IPS-NIHi11 (cell line): ENCODE measurements at regions not wholly inside any gene's neighbourhood (a gene's known extent, or its start where the extent isn't known, plus 50 kb on each side); places are given as distances from the start of the nearest gene placed in this dataset.
"Not testable (repeated sequence)": the region's sequence is repeated elsewhere in the genome, so short reads cannot be mapped to it uniquely, and the experiment has no call there.

Experiments
- DNase-seq: peaks from one replicate; pipeline ENCODE4 v3.0.0; 2012; ENCODE audit warnings: mixed read lengths, low spot score

GRCh38 chr9:84054341-84055010, 73.9 kb downstream of the RMI1 start:
- no peak for DNase-seq

- no peak for DNase-seq
Measured at GRCh38 chr9:84057662-84058061, 77.1 kb downstream of the RMI1 start.

- no peak for DNase-seq
Measured at GRCh38 chr9:84059936-84060335, 79.3 kb downstream of the RMI1 start.

DNA sequence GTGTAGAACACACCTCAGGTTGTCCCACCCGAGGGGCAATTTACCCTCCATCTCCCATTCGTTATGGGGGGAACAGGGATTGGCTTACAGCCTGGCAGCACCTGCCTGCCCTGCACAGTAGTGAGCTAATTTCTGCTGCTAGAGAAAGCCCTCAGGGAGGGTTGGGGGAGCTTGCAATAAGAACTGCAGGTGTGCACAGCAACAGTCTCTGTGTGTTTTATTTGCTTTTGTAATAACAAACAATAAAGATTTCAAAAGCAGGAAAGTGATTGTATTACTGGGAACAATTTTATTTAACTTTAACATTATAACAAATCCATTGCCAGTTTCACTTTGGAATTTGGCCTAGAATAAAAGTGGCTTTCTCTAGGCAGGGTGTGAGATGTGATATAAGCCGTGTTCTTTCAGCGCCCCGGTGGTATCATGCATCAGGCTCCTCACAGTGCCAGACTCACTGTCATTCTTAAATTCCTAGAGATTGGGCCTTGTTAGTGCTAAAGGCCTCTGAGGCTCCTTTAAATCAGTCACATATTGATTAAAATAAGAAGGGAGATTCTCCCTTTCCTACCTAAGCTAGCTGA, 81.1 kb downstream of the RMI1 start:
- DNase-seq: no peak

GRCh38 chr9:84062538-84062937, 81.9 kb downstream of the RMI1 start:
- no peak for DNase-seq

DNA sequence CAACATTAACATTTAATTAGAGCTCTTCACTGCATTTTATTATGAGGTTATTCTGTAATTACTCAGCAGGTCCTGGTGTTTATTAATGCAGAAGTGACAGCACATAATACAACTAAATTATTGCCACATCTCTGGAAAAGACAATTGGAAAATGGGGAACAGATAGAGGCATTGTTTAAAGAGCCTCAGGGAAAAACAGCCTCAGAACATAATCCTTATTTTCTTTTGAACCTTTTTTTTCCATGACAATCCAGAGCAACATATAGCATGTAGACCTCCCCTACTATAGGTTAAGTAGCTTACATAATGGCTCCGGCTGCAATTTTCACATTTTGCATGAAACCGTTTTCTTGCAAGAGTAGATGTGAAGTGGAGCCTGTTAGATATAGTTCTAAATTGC, 87.2 kb downstream of the RMI1 start:
- no peak for DNase-seq

- DNase-seq: peak; percentile 19
Measured at GRCh38 chr9:84068872-84069271, 88.3 kb downstream of the RMI1 start.

GRCh38 chr9:84070590-84070989, 90.0 kb downstream of the RMI1 start:
- no peak for DNase-seq

DNA sequence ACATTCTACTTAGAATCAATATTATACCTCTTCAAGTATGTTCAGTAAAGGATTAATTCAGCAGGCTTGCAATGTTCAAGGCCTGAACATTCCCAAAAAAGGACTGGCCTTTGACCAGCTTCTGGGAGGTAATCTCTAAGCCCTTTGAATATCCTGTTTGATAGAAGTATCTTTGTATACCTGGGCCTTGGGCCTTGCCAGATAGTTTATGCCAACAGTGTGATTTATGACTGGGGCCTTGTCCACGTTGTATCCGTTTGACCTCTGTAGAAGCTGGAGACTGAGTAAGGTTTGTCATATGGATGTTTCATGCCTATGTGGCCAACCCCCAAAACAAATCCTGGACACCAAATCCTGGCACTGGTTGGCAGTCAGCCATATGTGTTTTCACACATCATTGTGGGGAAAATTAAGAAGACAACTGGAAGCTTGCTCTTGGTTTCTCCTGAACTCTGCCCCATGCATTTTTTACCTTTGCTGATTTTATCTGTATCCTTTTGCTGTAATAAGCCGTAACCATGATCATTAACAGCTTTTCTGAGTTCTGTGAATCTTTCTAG, 92.1 kb downstream of the RMI1 start:
- DNase-seq: no peak

GRCh38 chr9:84075004-84075403, 94.4 kb downstream of the RMI1 start:
- no peak for DNase-seq

GRCh38 chr9:84076384-84076783, 95.8 kb downstream of the RMI1 start:
- no peak for DNase-seq

DNA sequence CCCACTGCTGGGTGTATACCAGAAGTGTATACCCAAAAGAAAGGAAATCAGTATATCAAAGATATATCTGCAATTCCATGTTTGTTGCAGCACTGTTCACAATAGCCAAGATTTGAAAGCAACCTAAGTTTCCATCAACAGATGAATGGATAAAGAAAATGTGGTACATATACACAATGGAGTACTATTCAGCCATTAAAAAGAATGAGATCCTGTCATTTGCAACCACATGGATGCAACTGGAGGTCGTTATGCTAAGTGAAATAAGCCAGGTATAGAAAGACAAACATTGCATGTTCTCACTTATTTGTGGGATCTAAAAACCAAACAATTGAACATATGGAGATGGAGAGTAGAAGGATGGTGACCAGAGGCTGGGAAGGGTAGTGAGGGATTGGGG, 97.2 kb downstream of the RMI1 start:
- DNase-seq: not testable (repeated sequence)

DNA sequence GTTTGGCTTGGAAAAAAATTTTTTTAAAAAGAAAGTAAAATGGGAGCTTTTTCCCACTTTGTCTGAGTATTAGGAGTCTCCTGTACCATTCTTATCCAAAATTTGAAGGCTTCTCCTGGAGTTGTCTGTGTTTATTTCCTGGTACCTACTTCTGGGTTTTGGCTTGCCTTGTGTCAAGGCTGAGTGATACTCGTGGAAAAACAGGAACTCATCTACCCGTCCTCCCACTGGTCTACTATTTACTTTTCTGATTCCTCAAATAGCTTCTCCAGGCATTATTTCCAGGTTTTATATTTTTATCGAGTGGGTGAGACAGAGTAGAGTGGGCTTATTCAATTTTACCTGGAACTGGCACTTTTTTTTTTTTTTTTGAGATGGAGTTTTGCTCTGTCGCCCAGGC, 99.4 kb downstream of the RMI1 start:
- no peak for DNase-seq

DNA sequence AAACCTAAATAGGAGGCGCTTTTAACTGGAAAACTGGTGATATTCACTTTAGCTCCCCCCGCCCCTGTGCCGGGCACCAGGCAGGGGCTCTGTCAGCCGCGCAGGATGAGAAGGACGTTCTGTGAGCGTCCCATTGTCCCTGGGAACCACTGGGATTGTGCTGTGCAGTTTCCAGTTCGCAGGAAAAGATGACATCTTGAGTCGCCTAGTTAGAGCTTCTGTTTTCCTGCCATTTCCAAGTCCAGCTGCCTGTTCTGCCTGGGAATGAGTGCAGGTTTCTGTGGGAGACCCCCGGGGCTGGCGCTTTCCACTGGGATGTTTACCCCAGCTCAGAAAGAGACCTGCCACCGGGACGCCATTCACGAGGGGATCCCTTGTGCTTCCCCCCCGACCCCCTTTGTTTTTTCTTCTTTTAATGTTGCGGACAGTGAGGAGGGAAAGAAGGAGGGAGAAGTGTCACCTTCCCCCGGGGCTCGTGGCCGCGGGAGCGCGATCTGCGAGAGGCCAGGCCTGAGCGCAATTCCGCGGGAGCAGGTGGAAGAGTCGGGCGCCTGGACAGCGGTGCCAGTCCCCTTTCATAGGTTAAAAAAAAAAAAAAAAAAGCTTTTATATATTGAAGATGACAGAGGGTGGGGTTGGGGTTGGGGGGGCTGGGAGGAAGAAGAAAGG, 121.5 kb downstream of the RMI1 start:
- peak; percentile 19 for DNase-seq

GRCh38 chr9:84103651-84104377, 123.2 kb downstream of the RMI1 start:
- DNase-seq: no peak

GRCh38 chr9:84107081-84107480, 126.5 kb downstream of the RMI1 start:
- DNase-seq: no peak

- no peak for DNase-seq
Measured at GRCh38 chr9:84107995-84108394, 127.4 kb downstream of the RMI1 start.

DNA sequence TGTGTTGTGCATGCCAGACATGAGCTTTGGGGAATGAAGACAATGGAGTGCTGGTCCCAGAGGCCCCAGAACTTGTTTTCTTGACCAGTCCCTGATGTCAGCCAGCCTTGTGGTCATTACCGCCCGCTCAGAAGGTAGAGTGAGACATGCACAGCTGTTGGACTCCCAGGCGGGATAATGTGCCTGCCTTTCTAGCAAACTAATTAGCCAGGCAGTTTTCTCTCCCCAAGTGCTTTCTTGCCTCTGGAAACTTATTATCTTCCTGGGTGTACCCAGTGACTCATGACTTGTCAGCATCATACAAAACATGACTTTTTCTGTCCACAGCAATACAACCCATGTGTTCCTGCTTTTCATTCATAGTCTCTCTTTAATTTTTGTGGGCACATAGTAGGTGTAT, 131.1 kb downstream of the RMI1 start:
- DNase-seq: no peak

DNA sequence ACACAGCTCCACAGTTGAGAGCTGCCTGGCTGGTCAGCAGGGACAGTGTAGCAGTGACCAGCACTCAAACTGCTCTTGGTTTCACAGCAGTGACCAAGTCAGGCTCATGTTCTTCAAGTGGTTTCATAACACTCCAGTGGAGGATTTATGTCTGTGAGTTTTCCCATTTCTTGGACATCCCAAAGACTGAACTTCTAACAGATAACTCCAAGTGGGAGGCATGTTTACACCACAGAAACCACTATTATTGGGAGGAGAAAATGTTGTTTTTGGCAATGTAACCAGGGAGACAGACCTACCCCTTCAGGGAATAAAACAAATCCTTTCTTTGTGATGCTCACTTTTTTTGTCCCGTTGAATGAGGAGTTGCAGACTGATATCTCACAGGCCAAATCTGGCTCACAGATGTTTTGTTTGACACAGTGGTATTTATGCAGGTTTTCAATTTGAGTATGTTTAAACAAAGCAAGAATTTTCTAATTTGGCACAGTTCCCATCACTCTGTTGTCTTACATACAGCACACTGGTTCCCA, 141.5 kb downstream of the RMI1 start:
- DNase-seq: no peak

- DNase-seq: no peak
Measured at GRCh38 chr9:84122572-84122971, 142.0 kb downstream of the RMI1 start.

DNA sequence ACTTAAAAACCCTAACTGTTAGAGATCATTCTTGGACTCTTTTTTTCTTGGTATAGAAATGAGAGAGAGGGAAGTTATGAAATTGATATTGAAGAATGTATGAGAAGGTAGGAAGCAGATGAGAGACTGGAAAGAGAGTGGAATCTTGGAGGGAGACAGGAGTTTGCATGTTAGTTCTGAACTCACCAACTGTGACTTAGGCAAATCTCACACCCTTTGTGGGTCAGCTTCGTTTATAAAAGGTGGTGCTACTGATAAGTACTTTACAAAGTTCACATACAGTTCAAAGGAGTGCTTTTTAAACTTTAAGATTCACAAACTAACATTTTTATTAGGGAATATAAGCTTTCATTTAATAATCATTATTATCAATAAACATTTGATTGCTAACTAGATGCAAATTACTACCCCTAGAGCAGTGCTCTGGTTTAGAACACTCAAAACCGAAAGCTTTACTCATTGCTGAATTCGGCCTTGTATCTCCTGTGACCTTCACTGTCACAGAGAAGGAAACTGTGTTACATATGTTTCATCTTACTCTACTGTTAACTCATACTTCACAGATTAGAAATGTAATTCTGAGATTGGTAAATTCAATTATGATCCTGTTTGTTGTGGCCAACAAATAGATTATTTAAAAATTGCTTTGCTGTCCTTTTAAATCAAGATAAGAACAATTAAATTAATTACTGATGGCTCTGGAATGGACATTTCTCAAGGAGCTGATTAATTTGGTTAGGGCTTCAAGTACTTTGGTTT, 143.2 kb downstream of the RMI1 start:
- DNase-seq: no peak

GRCh38 chr9:84125046-84125445, 144.4 kb downstream of the RMI1 start:
- no peak for DNase-seq
